Esophagus squamous epithelium (tissue), 5 donors: ENCODE measurements at regions not wholly inside any gene's neighbourhood (a gene's known extent, or its start where the extent isn't known, plus 50 kb on each side); places are given as distances from the start of the nearest gene placed in this dataset.

Source experiments
- DNase-seq: peaks from one replicate; lab custom pipeline; 2025; lab: John Stamatoyannopoulos, UW
- H3K27ac ChIP-seq, 4 donors: fragments of 200-600 bp; sonication (generic); one replicate each; pipeline ENCODE4 v1.5.1; 2016 to 2019; ENCODE audit warnings: mild to moderate bottlenecking in 1 of 4
- H3K27me3 ChIP-seq, 4 donors: fragments of 200-600 bp; sonication (generic); 1 replicate in 3 of 4; 2 replicates in 1 of 4; pipeline versions ENCODE4 v1.5.1 to v1.6.0; 2017 to 2021; ENCODE audit warnings: antibody characterized with exemption in 1 of 4
- H3K36me3 ChIP-seq, 3 donors: fragments of 200-600 bp; sonication (generic); one replicate each; pipeline ENCODE4 v1.5.1; 2016 to 2019
- H3K4me1 ChIP-seq, 3 donors: fragments of 200-600 bp; sonication (generic); one replicate each; pipeline ENCODE4 v1.5.1; 2017 to 2019
- H3K4me3 ChIP-seq, 4 donors: fragments of 200-600 bp; sonication (generic); 1 replicate in 3 of 4; 2 replicates in 1 of 4; pipeline ENCODE4 v1.5.1; 2016 to 2019; ENCODE audit warnings: mild to moderate bottlenecking in 2 of 4, moderate library complexity in 1 of 4
- H3K9me3 ChIP-seq, 3 donors: fragments of 200-600 bp; sonication (generic); one replicate each; pipeline ENCODE4 v1.5.1; 2016 to 2019
- CTCF ChIP-seq, 6 experiments: fragments of 450-650 bp in 4 of 6; fragments of 200-600 bp in 2 of 6; sonication (generic) in 2 of 6; IDR thresholded peaks; one replicate each; pipeline ENCODE4 v1.5.1; 2016 to 2019; ENCODE audit warnings: antibody characterized with exemption in 6 of 6, mild to moderate bottlenecking in 4 of 6, moderate library complexity in 4 of 6
- POLR2A ChIP-seq, 4 donors: fragments of 450-650 bp; IDR thresholded peaks; one replicate each; pipeline ENCODE4 v1.6.1; 2017; ENCODE audit warnings: antibody characterized with exemption in 4 of 4, mild to moderate bottlenecking in 4 of 4, moderate library complexity in 3 of 4
- WGBS, 2 donors: methylation state at CpG; one replicate each; pipeline ENCODE4 v1.1.5; 2018; 5-methylcytosine and 5-hydroxymethylcytosine counted together
- intact Hi-C: fragments of 100-400 bp; cut with DNase I; formaldehyde crosslinking; loops from one replicate; pipeline ENCODE4 v1.15.0; 2022
- donor health status: DM: yes; HTN: yes; CAD: no.

- Histone ChIP-seq H3K4me3 (no peak overlapping the region), H3K27me3 (peaks cover 0 to 12% (median 0%) of the 10 kb centered on the region in 4 donors), H3K36me3 (no peaks in the 10 kb centered on the region), H3K9me3 (no peaks in the 10 kb centered on the region), H3K4me1 (peaks cover 0 to 42% (median 4%) of the 10 kb centered on the region in 3 donors), H3K27ac (peak overlapping the region; percentile 1 to 74 (median 48))
- intact Hi-C loops, result no loop called here
- WGBS, 2 donors, result 42 to 68% methylated on average over 10 of the region's 10 CpGs
- no peak for DNase-seq
- TF ChIP-seq POLR2A (IDR thresholded peaks at IDR 0.05) (no peak), CTCF (IDR thresholded peaks at IDR 0.05) (no peak)
These were observed 305.1 kb downstream of the MATN1 start for GRCh38 chr1:30418061-30418938.

- Histone ChIP-seq H3K9me3 (no peaks in the 10 kb centered on the region), H3K27ac (peak overlapping the region; percentile 1 to 74 (median 48)), H3K36me3 (no peaks in the 10 kb centered on the region), H3K4me3 (no peak overlapping the region), H3K27me3 (peaks cover 0 to 9% (median 0%) of the 10 kb centered on the region in 4 donors), H3K4me1 (peaks cover 0 to 42% (median 4%) of the 10 kb centered on the region in 3 donors)
- TF ChIP-seq CTCF (IDR thresholded peaks at IDR 0.05) (no peak), POLR2A (IDR thresholded peaks at IDR 0.05) (no peak)
- 54 to 80% methylated on average over 1 to 2 of the region's 3 CpGs for WGBS, 2 donors
- intact Hi-C loops, result no loop called here
- no peak for DNase-seq
These were observed 305.7 kb downstream of the MATN1 start for GRCh38 chr1:30417701-30418046.

- WGBS, 2 donors, result 57 to 78% methylated on average over 6 to 11 of the region's 11 CpGs
- DNase-seq, result no peak
- H3K4me3 ChIP-seq, result no peak overlapping the region
- intact Hi-C loops, result no loop called here
- H3K9me3 ChIP-seq, result no peaks in the 10 kb centered on the region
- H3K27me3 ChIP-seq, result peaks cover 0 to 9% (median 0%) of the 10 kb centered on the region in 4 donors
- H3K27ac ChIP-seq, result peak overlapping the region; percentile 1 to 74 (median 48)
- peaks cover 0 to 42% (median 4%) of the 10 kb centered on the region in 3 donors for H3K4me1 ChIP-seq
- H3K36me3 ChIP-seq, result no peaks in the 10 kb centered on the region
- TF ChIP-seq POLR2A (IDR thresholded peaks at IDR 0.05) (no peak), CTCF (IDR thresholded peaks at IDR 0.05) (no peak)
These were observed 306.2 kb downstream of the MATN1 start for GRCh38 chr1:30417001-30417700.

GRCh38 chr1:30416221-30416820, 307.1 kb downstream of the MATN1 start:
- DNase-seq, result no peak
- Histone ChIP-seq H3K9me3 (no peaks in the 10 kb centered on the region), H3K4me1 (peaks cover 0 to 42% (median 4%) of the 10 kb centered on the region in 3 donors), H3K27ac (peak overlapping the region in 1 of 4 donors; percentile 46), H3K4me3 (no peak overlapping the region), H3K36me3 (no peaks in the 10 kb centered on the region), H3K27me3 (peaks cover 0 to 16% (median 0%) of the 10 kb centered on the region in 4 donors)
- intact Hi-C loops, result no loop called here
- WGBS, 2 donors, result 40 to 53% methylated on average over 2 to 5 of the region's 6 CpGs
- TF ChIP-seq CTCF (IDR thresholded peaks at IDR 0.05), result no peak
- no peak for TF ChIP-seq POLR2A (IDR thresholded peaks at IDR 0.05)
